ENCODE measurements at regions not wholly inside any gene's neighbourhood (a gene's known extent, or its start where the extent isn't known, plus 50 kb on each side); places are given as distances from the start of the nearest gene placed in this dataset.
"Not testable (repeated sequence)": the region's sequence is repeated elsewhere in the genome, so short reads cannot be mapped to it uniquely, and the experiment has no call there.

DNA sequence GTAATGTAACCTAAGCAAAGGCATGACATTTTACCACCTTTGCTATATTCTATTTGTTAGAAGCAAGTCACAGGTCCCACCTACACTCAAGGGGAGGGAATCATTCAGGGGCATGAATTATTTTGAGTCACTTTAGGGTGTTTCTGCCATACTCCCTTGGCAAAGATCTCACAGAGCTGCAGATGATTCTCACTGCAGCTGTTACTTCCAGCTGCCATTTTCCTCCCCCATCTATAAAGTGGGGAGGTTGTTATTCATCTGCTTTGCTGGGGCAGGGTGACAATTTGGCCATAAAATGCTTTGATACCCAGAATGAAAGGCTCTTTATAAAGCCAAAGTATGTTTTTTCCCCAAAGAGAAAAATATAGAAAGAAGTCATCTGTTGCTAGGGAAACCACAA, 136.5 kb upstream of the SMIM31 start:
- no peak for DNase-seq

DNA sequence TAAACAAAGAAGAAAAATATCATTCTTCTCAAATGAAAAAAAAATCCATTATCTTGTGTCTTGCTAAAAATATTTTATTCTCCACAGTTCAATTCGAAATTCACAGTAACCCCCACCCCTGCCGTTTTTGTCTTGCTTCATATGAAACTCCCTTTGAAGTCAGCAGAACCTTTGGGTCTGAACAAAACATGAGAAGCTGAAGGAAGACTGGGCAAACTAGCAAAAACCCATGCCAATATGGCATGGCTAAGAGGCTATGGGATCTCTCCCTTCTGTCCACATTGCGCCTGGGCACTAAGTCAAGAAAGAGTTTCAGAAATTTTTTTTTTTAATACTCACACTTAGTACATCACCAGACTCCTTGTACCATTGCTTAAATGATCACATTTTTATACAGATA, 136.0 kb upstream of the SMIM31 start:
- no peak for DNase-seq

DNA sequence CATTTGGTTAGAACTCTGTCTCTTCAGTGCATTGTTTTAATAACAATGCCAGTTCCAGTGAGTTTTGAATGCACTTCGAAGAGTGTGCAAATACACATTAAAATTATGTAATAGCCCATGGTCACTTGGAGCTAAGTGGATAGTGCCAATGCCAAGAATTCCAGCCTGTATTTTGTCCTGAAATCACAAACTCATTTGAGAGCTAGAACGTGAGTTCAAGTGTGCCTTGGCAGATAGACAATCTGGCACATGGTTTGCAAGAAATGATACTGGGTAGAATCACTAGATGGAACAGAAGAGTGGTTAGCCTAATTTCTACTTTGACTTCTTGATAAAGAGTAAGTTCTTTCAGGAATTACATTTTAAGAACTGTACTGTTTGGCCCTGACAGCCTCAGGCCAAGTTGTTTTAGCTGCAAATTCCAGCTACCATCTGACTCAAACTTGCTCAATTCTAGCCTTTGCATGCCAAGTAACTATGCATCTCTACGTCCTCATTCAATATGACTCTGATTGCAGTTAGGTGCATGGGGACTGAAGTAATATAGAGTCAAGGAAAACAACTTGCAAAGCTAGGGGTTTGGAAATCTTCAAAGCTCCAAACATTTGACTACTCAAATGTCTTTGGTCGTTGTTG, 131.9 kb upstream of the SMIM31 start:
- DNase-seq: no peak

DNA sequence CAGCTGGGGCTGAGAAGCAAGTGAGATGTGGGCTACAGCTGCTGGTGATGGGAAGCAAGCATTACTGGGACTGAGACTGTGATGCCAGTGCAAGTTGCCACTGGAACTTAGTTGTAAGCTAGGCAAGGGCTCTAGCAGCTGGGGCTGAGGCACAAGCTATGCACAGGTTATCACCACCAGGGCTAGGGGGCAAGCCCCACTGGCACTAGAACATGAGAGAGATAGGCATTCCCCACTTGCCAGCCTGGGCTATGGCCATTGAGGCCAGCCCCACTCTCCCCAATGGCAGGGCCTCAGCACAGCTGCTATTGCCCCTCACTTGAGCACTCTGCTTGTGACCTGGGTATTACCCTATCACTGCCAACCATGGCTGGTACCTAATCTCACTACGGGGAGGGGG, 130.8 kb upstream of the SMIM31 start:
- no peak for DNase-seq

DNA sequence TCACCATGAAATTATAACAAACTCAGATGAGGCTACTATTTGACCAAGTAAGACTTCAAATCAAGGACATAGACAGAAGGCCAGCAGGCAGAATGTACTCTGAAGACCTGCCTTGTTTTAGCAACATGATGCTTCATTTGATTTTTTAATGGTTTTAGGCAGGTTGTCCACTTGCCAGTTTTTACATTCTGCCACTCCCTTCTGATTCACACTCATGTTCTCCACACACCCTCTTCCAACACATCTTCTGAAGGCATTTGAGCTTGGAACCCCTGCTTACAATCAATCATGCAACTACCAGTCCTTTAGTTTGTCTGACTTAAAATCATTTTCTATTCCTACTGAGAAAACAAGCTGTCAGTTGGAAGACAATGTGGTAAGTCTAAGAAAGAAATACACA, 114.9 kb upstream of the SMIM31 start:
- no peak for DNase-seq

DNA sequence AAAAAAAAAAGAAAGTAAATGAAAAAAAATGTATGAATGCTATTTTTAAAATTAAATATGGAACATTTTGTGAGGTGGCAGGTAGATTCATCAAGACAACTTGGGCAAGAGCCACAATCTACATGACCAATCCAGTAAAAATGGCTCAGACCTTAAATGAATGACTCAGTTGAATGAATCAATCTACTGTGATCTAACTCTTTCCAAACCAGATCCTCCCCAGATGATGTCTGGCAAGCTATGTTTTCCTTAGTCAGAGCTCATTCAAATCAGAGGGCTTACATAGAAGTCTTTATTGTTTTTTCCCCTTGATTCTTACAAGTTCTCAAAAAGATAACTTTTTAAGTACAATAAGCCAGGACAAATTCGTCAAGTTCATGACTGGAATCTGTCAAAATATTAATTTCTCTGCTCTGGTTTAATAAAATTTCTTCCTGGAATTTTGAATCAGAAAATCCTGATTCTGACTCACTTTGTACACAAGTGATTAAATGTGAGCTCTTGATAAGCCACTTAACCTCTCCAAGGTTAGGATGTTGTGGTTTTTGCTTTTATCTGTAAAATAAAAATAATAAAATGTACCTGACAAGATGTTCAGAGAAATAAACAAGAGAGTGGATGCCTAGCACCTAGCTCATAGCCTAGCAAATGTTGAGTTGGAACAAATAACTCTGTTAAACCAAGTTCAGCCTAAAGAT, 105.6 kb upstream of the SMIM31 start:
- DNase-seq: no peak

DNA sequence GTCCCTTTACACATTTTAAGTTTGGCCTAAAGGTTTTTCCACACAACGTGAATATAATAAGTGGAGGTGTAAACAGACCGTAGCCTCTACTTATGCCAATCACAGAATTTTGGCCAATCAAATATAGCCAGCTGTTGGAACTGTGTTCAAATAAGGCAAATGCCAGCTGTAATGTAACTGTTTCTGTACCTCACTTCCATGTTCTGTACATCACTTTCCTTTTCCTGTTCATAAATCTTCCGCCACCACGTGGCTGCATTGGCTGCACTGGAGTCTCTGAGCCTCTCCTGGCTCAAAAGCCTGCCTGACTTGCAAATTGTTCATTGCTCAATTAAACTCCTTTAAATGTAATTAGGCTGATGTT, 105.1 kb upstream of the SMIM31 start:
- no peak for DNase-seq

DNA sequence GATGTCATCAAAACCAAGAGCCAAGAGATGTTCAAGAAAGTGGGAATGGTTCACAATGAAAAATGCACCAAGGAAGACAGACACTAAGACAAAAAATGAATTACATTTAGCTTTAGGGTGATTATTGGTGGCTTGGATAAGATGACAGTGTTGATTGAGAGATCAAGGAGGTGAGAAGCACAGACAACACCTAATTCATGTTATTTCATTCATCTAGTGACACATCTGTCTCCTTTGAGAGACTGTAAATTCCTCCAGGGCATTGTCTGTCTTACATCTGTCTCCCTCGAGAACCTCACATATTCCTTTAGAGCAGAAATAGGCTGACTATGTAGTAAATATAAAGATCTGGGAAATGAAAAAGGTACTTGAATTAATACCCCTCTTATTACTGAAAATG, 94.2 kb upstream of the SMIM31 start:
- DNase-seq: no peak

DNA sequence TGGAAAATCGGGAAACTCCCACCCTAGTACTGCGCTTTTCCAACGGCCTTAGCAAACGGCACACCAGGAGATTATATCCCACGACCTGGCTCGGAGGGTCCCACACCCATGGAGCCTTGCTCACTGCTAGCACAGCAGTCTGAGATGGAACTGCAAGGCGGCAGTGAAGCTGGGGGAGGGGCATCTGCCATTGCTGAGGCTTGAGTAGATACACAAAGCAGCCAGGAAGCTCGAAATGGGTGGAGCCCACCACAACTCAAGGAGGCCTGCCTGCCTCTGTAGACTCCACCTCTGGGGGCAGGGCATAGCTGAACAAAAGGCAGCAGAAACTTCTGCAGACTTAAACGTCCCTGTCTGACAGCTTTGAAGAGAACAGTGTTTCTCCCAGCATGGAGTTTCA, 77.8 kb upstream of the SMIM31 start:
- not testable (repeated sequence) for DNase-seq

DNA sequence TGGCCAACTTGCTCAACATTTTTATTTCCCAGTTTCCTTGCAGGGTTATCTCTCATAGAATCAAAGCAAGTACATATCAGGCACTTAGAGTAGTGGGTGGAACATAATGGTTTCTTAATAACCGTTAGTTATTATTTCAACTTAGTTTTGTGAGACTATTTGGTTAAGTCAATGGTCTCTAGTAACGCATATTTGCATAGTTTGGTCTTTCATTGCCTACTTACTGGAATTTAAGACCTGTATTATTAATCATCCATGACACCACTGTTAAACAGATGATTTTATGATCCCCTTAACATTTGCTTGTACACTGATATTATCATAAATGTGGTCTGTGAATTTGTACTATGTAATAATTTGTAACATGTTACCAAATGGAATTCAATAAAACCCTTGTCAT, 70.9 kb upstream of the SMIM31 start:
- DNase-seq: no peak

DNA sequence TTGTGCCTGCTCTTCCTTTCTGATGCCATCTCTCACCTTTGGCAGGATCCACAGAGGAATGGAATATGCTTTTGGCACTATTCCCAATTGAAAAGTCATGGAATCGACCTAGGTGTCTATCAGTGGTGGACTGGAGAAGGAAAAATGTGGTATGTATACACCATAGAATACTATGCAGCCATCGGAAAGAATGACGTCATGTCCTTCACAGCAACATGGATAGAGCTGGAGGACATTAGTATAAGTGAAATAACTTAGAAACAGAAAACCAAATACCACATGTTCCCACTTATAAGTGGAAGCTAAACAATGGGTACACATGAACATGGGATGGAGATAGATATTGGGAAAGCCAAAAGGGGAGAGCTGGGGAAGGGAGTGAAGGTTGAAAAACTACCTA, 58.3 kb upstream of the SMIM31 start:
- DNase-seq: no peak

DNA sequence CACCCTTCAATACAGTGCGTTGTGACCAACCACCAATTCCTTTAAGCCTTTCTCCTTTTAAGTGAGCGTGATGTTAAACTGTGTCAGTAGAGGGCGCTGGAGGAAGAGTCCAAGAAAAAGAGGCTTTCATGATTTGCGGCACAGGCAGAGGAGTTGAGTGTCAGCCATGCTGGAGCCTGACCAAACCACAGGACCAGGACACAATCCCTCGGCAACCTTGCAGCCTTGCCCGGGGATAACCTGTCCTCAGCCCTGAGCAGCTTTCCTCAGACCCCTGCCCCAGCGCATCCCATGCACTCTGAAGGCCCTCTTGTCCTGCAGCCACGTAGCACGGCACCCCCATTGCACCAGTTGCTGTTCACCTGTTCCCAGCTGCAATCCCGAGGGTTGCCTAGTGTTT, 53.5 kb upstream of the SMIM31 start:
- DNase-seq: no peak

DNA sequence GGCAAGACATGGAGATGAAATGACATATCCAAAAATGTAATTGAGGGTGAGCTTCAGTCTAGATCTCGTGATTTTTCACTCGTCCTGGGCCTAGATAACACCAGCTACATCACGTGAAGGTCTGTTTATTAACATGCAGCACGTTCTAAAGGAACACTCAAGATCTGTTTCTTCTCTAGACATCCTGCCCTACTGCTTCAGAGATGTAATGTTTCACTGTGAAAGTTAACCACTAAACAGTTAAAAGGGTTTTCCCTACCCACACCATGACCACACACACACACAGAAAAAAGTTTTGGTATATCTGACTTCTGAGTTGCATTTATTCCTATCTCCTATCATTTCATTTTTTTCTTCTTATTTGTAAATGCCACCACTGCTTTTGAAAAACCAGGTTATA, 52.3 kb upstream of the SMIM31 start:
- no peak for DNase-seq
